ENCODE measurements at regions not wholly inside any gene's neighbourhood (a gene's known extent, or its start where the extent isn't known, plus 50 kb on each side); places are given as distances from the start of the nearest gene placed in this dataset.
A peak's percentile ranks its signal among the peaks of the same experiment; 100 is the strongest.

DNA sequence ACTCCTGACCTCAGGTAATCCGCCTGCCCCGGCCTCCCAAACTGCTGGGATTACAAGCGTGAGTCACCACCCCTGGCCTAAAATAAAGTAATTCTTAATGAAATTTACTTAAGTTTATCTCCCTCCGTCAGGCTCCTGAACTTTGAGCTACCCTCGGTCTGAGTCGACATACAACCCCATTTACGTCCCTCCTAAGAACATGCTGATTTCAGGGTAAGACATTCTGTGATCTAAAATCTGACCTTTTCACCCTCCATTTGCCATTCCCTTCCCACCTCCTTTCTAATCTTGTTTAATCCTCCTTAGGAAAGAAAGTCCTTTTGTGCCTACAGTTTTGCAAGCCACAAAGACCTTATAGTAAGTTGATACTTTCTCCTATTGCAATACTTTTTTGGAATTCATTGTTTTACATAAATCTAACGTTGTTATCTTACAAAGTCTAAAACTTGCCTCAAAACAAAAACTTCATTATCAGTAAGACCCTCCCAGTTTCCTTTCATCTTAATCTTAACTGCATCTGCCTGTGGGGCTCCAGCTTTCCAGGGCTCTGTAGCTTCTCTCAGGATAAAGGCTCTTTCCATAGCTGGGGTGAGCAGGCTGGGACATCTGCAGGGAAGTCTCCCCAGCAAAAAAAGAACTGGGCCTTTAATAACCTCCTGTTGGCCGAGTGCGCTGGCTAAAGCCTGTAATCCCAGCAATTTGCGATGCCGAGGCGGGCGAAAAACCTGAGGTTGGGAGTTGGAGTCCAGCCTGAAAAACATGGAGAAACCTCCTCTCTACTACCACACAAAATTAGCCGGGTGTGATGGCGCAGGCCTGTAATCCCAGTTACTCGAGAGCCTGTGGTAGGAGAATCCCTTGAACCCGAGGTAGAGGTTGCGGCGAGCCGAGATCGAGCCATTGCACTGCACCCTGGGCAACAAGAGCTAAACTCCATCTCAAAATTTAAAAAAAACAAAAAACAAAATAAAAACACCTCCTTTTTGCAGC is 143.1 kb downstream of the ZNF737 start:
- no peak for FAIRE-seq
- Histone ChIP-seq H3K4me3 (ENCODE audit: control insufficient read depth in 2 of 3, extremely low read depth in 1 of 3, insufficient read depth in 2 of 3, low read depth in 1 of 3, low read length in 3 of 3) (peak overlapping the region; percentile 62 to 90 (median 63)), H3K9ac (ENCODE audit: control insufficient read depth, extremely low read depth, insufficient read depth, low read length) (peak overlapping the region; percentile 88), H3K27ac (ENCODE audit: control insufficient read depth, insufficient read depth, low read length) (no peak overlapping the region), H3K4me2 (ENCODE audit: control insufficient read depth, extremely low read depth, insufficient read depth, low read depth, low read length) (peak overlapping the region; percentile 76), H3K4me1 (ENCODE audit: control insufficient read depth, extremely low read depth, insufficient read depth, low read length) (no peaks in the 10 kb centered on the region), H3K36me3 (ENCODE audit: control insufficient read depth in 2 of 2, extremely low read depth in 1 of 2, insufficient read depth in 2 of 2, low read length in 2 of 2) (peaks cover 0 to 1% of the 10 kb centered on the region in 2 experiments), H2AFZ (ENCODE audit: control insufficient read depth, low read length) (peak overlapping the region; percentile 76), H3K27me3 (ENCODE audit: control insufficient read depth, extremely low read depth, insufficient read depth, low read length) (no peaks in the 10 kb centered on the region), H3K9me3 (ENCODE audit: control insufficient read depth, low read depth, low read length) (no peaks in the 10 kb centered on the region), H4K20me1 (ENCODE audit: control insufficient read depth, extremely low read depth, insufficient read depth, low read length) (no peaks in the 10 kb centered on the region), H3K79me2 (ENCODE audit: control insufficient read depth, insufficient read depth, low read length) (peaks cover 12% of the 10 kb centered on the region), H3K9me1 (ENCODE audit: control insufficient read depth, extremely low read depth, insufficient read depth, low read length) (no peaks in the 10 kb centered on the region)
- no peak for DNase-seq (ENCODE audit: low read depth, low spot score)
- TF ChIP-seq, protein P1, sequence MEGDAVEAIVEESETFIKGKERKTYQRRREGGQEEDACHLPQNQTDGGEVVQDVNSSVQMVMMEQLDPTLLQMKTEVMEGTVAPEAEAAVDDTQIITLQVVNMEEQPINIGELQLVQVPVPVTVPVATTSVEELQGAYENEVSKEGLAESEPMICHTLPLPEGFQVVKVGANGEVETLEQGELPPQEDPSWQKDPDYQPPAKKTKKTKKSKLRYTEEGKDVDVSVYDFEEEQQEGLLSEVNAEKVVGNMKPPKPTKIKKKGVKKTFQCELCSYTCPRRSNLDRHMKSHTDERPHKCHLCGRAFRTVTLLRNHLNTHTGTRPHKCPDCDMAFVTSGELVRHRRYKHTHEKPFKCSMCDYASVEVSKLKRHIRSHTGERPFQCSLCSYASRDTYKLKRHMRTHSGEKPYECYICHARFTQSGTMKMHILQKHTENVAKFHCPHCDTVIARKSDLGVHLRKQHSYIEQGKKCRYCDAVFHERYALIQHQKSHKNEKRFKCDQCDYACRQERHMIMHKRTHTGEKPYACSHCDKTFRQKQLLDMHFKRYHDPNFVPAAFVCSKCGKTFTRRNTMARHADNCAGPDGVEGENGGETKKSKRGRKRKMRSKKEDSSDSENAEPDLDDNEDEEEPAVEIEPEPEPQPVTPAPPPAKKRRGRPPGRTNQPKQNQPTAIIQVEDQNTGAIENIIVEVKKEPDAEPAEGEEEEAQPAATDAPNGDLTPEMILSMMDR (optimal IDR thresholded peaks at IDR 0.05 in 1 of 3, IDR thresholded peaks at IDR 0.05 in 1 of 3, conservative IDR thresholded peaks at IDR 0.05 in 1 of 3; ENCODE audit: extremely low read depth in 1 of 3, insufficient read depth in 2 of 3, low read length in 3 of 3), result no peak
- TF ChIP-seq EZH2 (IDR thresholded peaks at IDR 0.05; ENCODE audit: low read length), result no peak
- dilution Hi-C loops (cut with MboI; ENCODE audit: extremely low pct_ligation_motif_present, low sequenced_read_pairs), result no loop called here

DNA sequence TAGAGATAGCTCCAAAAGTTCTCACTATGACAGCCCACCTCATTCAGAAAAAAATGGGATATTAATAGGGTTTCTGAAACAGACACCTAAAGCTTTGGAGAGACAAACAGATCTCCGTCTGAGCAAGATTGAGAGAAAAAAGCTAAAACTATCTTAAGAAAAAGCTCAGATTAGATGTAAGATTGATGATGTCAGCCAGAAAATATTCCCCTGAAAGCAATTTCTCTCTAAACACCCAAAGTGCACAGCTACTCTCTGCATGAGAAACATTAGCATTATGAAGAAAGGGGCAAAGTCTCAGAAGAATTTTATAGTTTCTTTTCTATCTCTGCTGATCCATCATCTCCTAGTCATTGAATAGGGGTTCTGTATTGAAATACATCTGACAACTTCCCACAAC is 148.9 kb downstream of the ZNF737 start:
- Histone ChIP-seq H3K9ac (ENCODE audit: control insufficient read depth, extremely low read depth, insufficient read depth, low read length) (no peak overlapping the region), H3K4me1 (ENCODE audit: control insufficient read depth, extremely low read depth, insufficient read depth, low read length) (no peaks in the 10 kb centered on the region), H2AFZ (ENCODE audit: control insufficient read depth, low read length) (no peak overlapping the region), H3K27ac (ENCODE audit: control insufficient read depth, insufficient read depth, low read length) (no peak overlapping the region), H3K79me2 (ENCODE audit: control insufficient read depth, insufficient read depth, low read length) (peaks cover 6% of the 10 kb centered on the region), H3K27me3 (ENCODE audit: control insufficient read depth, extremely low read depth, insufficient read depth, low read length) (no peaks in the 10 kb centered on the region), H3K4me2 (ENCODE audit: control insufficient read depth, extremely low read depth, insufficient read depth, low read depth, low read length) (no peak overlapping the region), H3K9me1 (ENCODE audit: control insufficient read depth, extremely low read depth, insufficient read depth, low read length) (no peaks in the 10 kb centered on the region), H4K20me1 (ENCODE audit: control insufficient read depth, extremely low read depth, insufficient read depth, low read length) (no peaks in the 10 kb centered on the region), H3K4me3 (ENCODE audit: control insufficient read depth in 2 of 3, extremely low read depth in 1 of 3, insufficient read depth in 2 of 3, low read depth in 1 of 3, low read length in 3 of 3) (no peak overlapping the region), H3K9me3 (ENCODE audit: control insufficient read depth, low read depth, low read length) (no peaks in the 10 kb centered on the region), H3K36me3 (ENCODE audit: control insufficient read depth in 2 of 2, extremely low read depth in 1 of 2, insufficient read depth in 2 of 2, low read length in 2 of 2) (peaks cover 1 to 4% of the 10 kb centered on the region in 2 experiments)
- TF ChIP-seq EZH2 (IDR thresholded peaks at IDR 0.05; ENCODE audit: low read length), result no peak
- TF ChIP-seq, protein P1 (optimal IDR thresholded peaks at IDR 0.05 in 1 of 3, IDR thresholded peaks at IDR 0.05 in 1 of 3, conservative IDR thresholded peaks at IDR 0.05 in 1 of 3; ENCODE audit: extremely low read depth in 1 of 3, insufficient read depth in 2 of 3, low read length in 3 of 3), result no peak
- no peak for FAIRE-seq
- dilution Hi-C loops (cut with MboI; ENCODE audit: extremely low pct_ligation_motif_present, low sequenced_read_pairs), result no loop called here
- no peak for DNase-seq (ENCODE audit: low read depth, low spot score)

Measured in keratinocyte (primary cell).